Lower leg skin (tissue), 3 donors: ENCODE measurements at regions not wholly inside any gene's neighbourhood (a gene's known extent, or its start where the extent isn't known, plus 50 kb on each side); places are given as distances from the start of the nearest gene placed in this dataset.

Experiments
- POLR2A ChIP-seq, 2 donors: fragments of 450-650 bp; IDR thresholded peaks; one replicate each; pipeline ENCODE4 v1.6.1; 2016 to 2017; ENCODE audit warnings: antibody characterized with exemption in 2 of 2, mild to moderate bottlenecking in 1 of 2, moderate library complexity in 1 of 2
- TF ChIP-seq, protein P1 (sequence below), 3 donors: fragments of 450-650 bp; IDR thresholded peaks; one replicate each; pipeline ENCODE4 v1.5.1; 2016; ENCODE audit warnings: antibody characterized with exemption in 3 of 3, mild to moderate bottlenecking in 3 of 3, moderate library complexity in 2 of 3

GRCh38 chr4:143082701-143083100 lies 102.0 kb upstream of the USP38 start:
- TF ChIP-seq POLR2A (IDR thresholded peaks at IDR 0.05), result no peak
- TF ChIP-seq, protein P1, sequence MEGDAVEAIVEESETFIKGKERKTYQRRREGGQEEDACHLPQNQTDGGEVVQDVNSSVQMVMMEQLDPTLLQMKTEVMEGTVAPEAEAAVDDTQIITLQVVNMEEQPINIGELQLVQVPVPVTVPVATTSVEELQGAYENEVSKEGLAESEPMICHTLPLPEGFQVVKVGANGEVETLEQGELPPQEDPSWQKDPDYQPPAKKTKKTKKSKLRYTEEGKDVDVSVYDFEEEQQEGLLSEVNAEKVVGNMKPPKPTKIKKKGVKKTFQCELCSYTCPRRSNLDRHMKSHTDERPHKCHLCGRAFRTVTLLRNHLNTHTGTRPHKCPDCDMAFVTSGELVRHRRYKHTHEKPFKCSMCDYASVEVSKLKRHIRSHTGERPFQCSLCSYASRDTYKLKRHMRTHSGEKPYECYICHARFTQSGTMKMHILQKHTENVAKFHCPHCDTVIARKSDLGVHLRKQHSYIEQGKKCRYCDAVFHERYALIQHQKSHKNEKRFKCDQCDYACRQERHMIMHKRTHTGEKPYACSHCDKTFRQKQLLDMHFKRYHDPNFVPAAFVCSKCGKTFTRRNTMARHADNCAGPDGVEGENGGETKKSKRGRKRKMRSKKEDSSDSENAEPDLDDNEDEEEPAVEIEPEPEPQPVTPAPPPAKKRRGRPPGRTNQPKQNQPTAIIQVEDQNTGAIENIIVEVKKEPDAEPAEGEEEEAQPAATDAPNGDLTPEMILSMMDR (IDR thresholded peaks at IDR 0.05), result no peak
